Mesendoderm (in vitro differentiated cells): ENCODE measurements at regions not wholly inside any gene's neighbourhood (a gene's known extent, or its start where the extent isn't known, plus 50 kb on each side); places are given as distances from the start of the nearest gene placed in this dataset.

ENCODE experiments used
- DNase-seq: peaks from one replicate; pipeline ENCODE4 v3.0.0; 2013
- H2AK5ac ChIP-seq: 2 replicates; pipeline ENCODE4 v1.6.1; 2013; ENCODE audit warnings: low read length, inconsistent platforms
- H2BK120ac ChIP-seq: 2 replicates; pipeline ENCODE4 v1.6.1; 2013; ENCODE audit warnings: low read depth, mild to moderate bottlenecking, low read length, moderate library complexity, mixed read lengths
- H2BK15ac ChIP-seq: replicated peaks from 2 replicates; pipeline ENCODE4 v1.6.1; 2013; ENCODE audit warnings: low read depth, mild to moderate bottlenecking, moderate library complexity
- H2BK5ac ChIP-seq: 2 replicates; pipeline ENCODE4 v1.6.1; 2013; ENCODE audit warnings: low read length, inconsistent platforms
- H3K18ac ChIP-seq: 2 replicates; pipeline ENCODE4 v1.6.1; 2013; ENCODE audit warnings: mild to moderate bottlenecking, low read length, mixed read lengths
- H3K23ac ChIP-seq: one replicate; pipeline ENCODE4 v1.6.1; 2013; ENCODE audit warnings: low read length
- H3K27ac ChIP-seq: 2 replicates; pipeline ENCODE4 v1.5.1; 2013; ENCODE audit warnings: low read depth, mild to moderate bottlenecking, inconsistent platforms, low read length, moderate library complexity
- H3K27me3 ChIP-seq: 2 replicates; pipeline ENCODE4 v1.6.1; 2013; ENCODE audit warnings: low read length, control low read depth, mild to moderate bottlenecking, inconsistent platforms; ENCODE audit not compliant: insufficient read depth, poor library complexity
- H3K36me3 ChIP-seq: 2 replicates; pipeline ENCODE4 v1.6.1; 2013; ENCODE audit warnings: low read length, inconsistent platforms; ENCODE audit not compliant: control insufficient read depth, insufficient read depth
- H3K4ac ChIP-seq: one replicate; pipeline ENCODE4 v1.6.1; 2013; ENCODE audit warnings: low read depth, mild to moderate bottlenecking, low read length, moderate library complexity
- H3K4me1 ChIP-seq: 2 replicates; pipeline ENCODE4 v1.6.1; 2013; ENCODE audit warnings: low read depth, low read length, inconsistent platforms; ENCODE audit not compliant: control insufficient read depth
- H3K4me2 ChIP-seq: 2 replicates; pipeline ENCODE4 v1.6.1; 2013; ENCODE audit warnings: low read length
- H3K4me3 ChIP-seq: 2 replicates; pipeline ENCODE4 v1.5.1; 2013; ENCODE audit warnings: mild to moderate bottlenecking, low read length
- H3K56ac ChIP-seq: one replicate; pipeline ENCODE4 v1.6.1; 2013; ENCODE audit warnings: low read length
- H3K79me1 ChIP-seq: 2 replicates; pipeline ENCODE4 v1.6.1; 2013; ENCODE audit warnings: low read length, inconsistent platforms
- H3K79me2 ChIP-seq: 2 replicates; pipeline ENCODE4 v1.6.1; 2013; ENCODE audit warnings: mild to moderate bottlenecking, low read length; ENCODE audit not compliant: control insufficient read depth, insufficient read depth
- H3K9ac ChIP-seq: 2 replicates; pipeline ENCODE4 v1.6.1; 2013; ENCODE audit warnings: low read length, inconsistent platforms
- H4K5ac ChIP-seq: one replicate; pipeline ENCODE4 v1.6.1; 2013; ENCODE audit warnings: low read length
- H4K8ac ChIP-seq: one replicate; pipeline ENCODE4 v1.6.1; 2013; ENCODE audit warnings: low read depth, mild to moderate bottlenecking, control low read depth, low read length, moderate library complexity
- WGBS: extraction: QIAGEN DNeasy Blood & Tissue Kit; methylation state at CpG from one replicate; pipeline ENCODE4 v1.1.7; 2013; ENCODE audit warnings: low lambda C conversion rate, missing lambda C conversion rate; ENCODE audit not compliant: insufficient coverage; ENCODE audit errors: extremely low coverage; 5-methylcytosine and 5-hydroxymethylcytosine counted together

- Histone ChIP-seq H2AK5ac (no peak overlapping the region), H3K79me1 (no peaks in the 10 kb centered on the region), H4K8ac (no peak overlapping the region), H2BK15ac (no peak overlapping the region), H3K9ac (no peak overlapping the region), H2BK5ac (no peak overlapping the region), H3K18ac (no peak overlapping the region), H3K79me2 (no peaks in the 10 kb centered on the region), H3K4ac (no peak overlapping the region), H3K4me2 (no peak overlapping the region), H3K56ac (no peak overlapping the region), H3K4me3 (no peak overlapping the region), H2BK120ac (no peak overlapping the region), H3K27ac (no peak overlapping the region), H3K36me3 (no peaks in the 10 kb centered on the region), H3K27me3 (no peaks in the 10 kb centered on the region), H3K23ac (no peak overlapping the region), H4K5ac (no peak overlapping the region), H3K4me1 (no peaks in the 10 kb centered on the region)
- no CpG with 5 or more reads among the region's 5 CpGs for WGBS
- no peak for DNase-seq
These were observed 111.1 kb downstream of the LMO4 start for GRCh38 chr1:87439821-87440220.

- no peak for DNase-seq
- no peak overlapping the region for H3K9ac ChIP-seq
- no peak overlapping the region for H3K4ac ChIP-seq
- no peak overlapping the region for H4K5ac ChIP-seq
- no peak overlapping the region for H3K4me2 ChIP-seq
- no peak overlapping the region for H2AK5ac ChIP-seq
- H3K4me1 ChIP-seq = no peaks in the 10 kb centered on the region
- no peak overlapping the region for H3K56ac ChIP-seq
- no peak overlapping the region for H3K27ac ChIP-seq
- WGBS = no CpG with 5 or more reads among the region's 7 CpGs
- H3K27me3 ChIP-seq = no peaks in the 10 kb centered on the region
- no peak overlapping the region for H2BK120ac ChIP-seq
- H3K4me3 ChIP-seq = no peak overlapping the region
- no peaks in the 10 kb centered on the region for H3K36me3 ChIP-seq
- no peak overlapping the region for H4K8ac ChIP-seq
- H2BK5ac ChIP-seq = no peak overlapping the region
- H3K18ac ChIP-seq = no peak overlapping the region
- H3K23ac ChIP-seq = no peak overlapping the region
- H3K79me1 ChIP-seq = no peaks in the 10 kb centered on the region
- no peak overlapping the region for H2BK15ac ChIP-seq
- no peaks in the 10 kb centered on the region for H3K79me2 ChIP-seq
These were observed 120.8 kb downstream of the LMO4 start for GRCh38 chr1:87449348-87449963.

GRCh38 chr1:87450136-87450535 lies 121.5 kb downstream of the LMO4 start:
- no peak overlapping the region for H3K18ac ChIP-seq
- no peak overlapping the region for H4K8ac ChIP-seq
- H2BK120ac ChIP-seq = no peak overlapping the region
- no peak overlapping the region for H3K4ac ChIP-seq
- no peak overlapping the region for H3K56ac ChIP-seq
- no peak overlapping the region for H3K4me3 ChIP-seq
- H3K4me2 ChIP-seq = no peak overlapping the region
- no peaks in the 10 kb centered on the region for H3K79me2 ChIP-seq
- no peak overlapping the region for H2BK15ac ChIP-seq
- H3K23ac ChIP-seq = no peak overlapping the region
- H3K36me3 ChIP-seq = no peaks in the 10 kb centered on the region
- no peak overlapping the region for H2BK5ac ChIP-seq
- no peaks in the 10 kb centered on the region for H3K27me3 ChIP-seq
- H4K5ac ChIP-seq = no peak overlapping the region
- no peaks in the 10 kb centered on the region for H3K4me1 ChIP-seq
- no peak overlapping the region for H2AK5ac ChIP-seq
- H3K9ac ChIP-seq = no peak overlapping the region
- no peak overlapping the region for H3K27ac ChIP-seq
- no peaks in the 10 kb centered on the region for H3K79me1 ChIP-seq
- DNase-seq = no peak
- WGBS = no CpG with 5 or more reads among the region's 5 CpGs

- H3K36me3 ChIP-seq = no peaks in the 10 kb centered on the region
- H2BK15ac ChIP-seq = no peak overlapping the region
- no peaks in the 10 kb centered on the region for H3K79me1 ChIP-seq
- H3K4me1 ChIP-seq = no peaks in the 10 kb centered on the region
- H3K4me3 ChIP-seq = no peak overlapping the region
- no peak overlapping the region for H3K4me2 ChIP-seq
- H4K5ac ChIP-seq = no peak overlapping the region
- H2AK5ac ChIP-seq = no peak overlapping the region
- no peak overlapping the region for H3K4ac ChIP-seq
- H2BK120ac ChIP-seq = no peak overlapping the region
- peak; percentile 57 for DNase-seq
- no peak overlapping the region for H3K18ac ChIP-seq
- no peak overlapping the region for H2BK5ac ChIP-seq
- WGBS = no CpG with 5 or more reads among the region's 8 CpGs
- no peak overlapping the region for H3K23ac ChIP-seq
- H3K27me3 ChIP-seq = no peaks in the 10 kb centered on the region
- H3K56ac ChIP-seq = no peak overlapping the region
- no peaks in the 10 kb centered on the region for H3K79me2 ChIP-seq
- no peak overlapping the region for H3K9ac ChIP-seq
- H3K27ac ChIP-seq = no peak overlapping the region
- no peak overlapping the region for H4K8ac ChIP-seq
These were observed 122.0 kb downstream of the LMO4 start for GRCh38 chr1:87450615-87451209.

- Histone ChIP-seq H3K4ac (no peak overlapping the region), H3K79me2 (no peaks in the 10 kb centered on the region), H4K8ac (no peak overlapping the region), H3K56ac (no peak overlapping the region), H3K4me2 (no peak overlapping the region), H3K79me1 (no peaks in the 10 kb centered on the region), H2AK5ac (no peak overlapping the region), H3K23ac (peak overlapping the region; percentile 15), H3K27me3 (no peaks in the 10 kb centered on the region), H3K4me3 (no peak overlapping the region), H4K5ac (no peak overlapping the region), H3K9ac (no peak overlapping the region), H2BK15ac (no peak overlapping the region), H3K36me3 (no peaks in the 10 kb centered on the region), H2BK5ac (no peak overlapping the region), H3K27ac (no peak overlapping the region), H2BK120ac (no peak overlapping the region), H3K18ac (no peak overlapping the region), H3K4me1 (no peaks in the 10 kb centered on the region)
- WGBS = no CpG with 5 or more reads among the region's 5 CpGs
- DNase-seq = no peak
These were observed 122.7 kb downstream of the LMO4 start for GRCh38 chr1:87451229-87451920.
